GM19463 (cell line): ENCODE measurements at regions not wholly inside any gene's neighbourhood (a gene's known extent, or its start where the extent isn't known, plus 50 kb on each side); places are given as distances from the start of the nearest gene placed in this dataset.
"Not testable (repeated sequence)": the region's sequence is repeated elsewhere in the genome, so short reads cannot be mapped to it uniquely, and the experiment has no call there.

Source experiments
- ATAC-seq: cut with Tn5 transposase; IDR thresholded peaks from one replicate; pipeline ENCODE4 v1.9.1; 2021; ENCODE audit warnings: mild to moderate bottlenecking, moderate library complexity; ENCODE audit not compliant: unreplicated experiment

DNA sequence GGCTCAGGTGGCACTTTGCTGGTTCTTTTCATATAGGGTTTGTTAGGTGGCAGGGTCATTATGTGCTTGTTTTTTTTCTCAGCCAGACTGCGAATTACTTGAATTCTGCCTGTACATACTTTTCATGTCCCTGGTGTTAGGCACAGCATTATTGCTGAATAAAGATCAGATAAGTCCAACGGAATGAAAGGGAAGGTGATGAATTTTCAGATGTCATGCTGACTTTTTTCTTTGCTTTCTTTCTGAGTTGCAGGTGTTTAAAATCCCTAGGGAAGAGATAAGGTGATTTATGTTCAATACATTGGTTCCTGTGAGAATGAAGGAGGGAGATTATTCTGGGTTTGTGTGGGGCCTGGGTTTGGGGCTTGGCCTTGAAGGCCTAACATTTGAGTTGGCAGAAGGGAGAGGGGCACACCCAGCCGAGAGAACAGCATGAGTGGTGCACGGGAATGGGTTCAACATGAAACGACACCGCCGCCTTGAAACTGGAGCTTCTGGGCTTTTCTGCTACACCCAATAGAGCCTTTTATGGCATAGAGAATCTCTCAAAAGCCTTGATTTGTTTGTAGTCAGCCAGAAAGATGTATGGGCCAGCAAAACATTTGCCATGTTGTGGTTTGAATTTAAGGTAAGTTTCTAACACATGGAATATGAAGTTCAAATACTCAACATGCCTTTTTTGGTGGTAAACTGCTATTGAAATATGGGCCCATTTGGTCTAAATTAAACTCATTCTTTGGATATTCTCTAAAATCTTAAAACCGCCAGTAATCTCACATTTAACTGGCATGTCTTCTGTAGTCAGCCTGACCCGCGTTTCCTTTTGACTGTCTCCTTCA, 477.0 kb downstream of the PCNX1 start:
- no peak for ATAC-seq

DNA sequence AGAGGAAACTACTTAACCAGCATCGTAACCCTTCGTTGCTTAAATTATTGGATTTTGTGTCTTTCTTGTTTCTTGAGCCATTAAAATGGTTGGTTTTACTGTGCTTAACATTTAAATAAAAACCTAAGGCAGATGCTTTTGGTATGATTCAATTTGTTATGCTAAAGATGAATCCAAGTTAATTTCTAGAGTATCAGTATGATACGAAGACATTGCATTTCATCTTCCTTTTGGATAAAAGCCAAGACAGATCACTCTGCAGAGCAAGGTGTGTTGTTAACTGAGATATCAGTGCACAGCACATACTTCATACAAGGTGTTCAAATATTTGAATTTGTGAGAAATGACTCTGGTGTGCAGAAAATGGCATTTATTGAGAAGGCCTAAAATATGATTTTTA, 480.5 kb downstream of the PCNX1 start:
- no peak for ATAC-seq

DNA sequence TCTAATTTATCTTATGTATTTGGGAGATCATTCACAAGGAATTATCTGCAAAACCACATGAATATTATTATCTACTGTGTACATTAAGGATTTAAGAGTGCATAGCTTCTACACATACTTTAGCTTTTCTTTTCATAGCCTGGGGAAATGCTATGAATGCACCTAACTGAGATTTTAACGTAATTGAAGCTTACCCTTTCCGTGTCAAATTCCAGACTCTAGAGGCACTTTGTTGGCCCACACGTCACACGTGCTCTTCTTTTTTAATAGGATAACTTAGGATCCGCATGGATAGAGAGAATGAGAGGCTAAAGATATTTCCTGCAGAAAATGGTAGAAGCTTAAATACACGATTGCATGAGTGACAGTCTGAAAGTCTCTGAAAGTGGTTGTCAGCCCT, 481.1 kb downstream of the PCNX1 start:
- no peak for ATAC-seq

DNA sequence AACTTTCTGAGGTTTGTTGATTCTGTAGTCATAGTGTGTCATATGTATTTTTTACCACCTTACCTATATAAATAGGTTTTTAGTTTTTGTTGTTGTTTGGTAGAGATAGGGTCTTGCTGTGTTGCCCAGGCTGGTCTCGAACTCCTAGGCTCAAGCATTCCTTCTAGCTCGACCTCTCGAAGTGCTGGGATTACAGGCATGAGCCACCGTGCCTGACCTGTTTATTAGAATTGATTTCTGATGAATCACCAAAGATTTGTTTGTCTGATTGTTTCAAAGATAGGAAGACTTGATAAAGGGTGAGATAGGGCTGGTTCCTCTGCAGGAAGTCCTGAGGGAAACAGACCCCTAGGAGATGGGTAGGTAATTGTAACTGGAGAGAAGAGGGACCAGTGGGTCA, 481.6 kb downstream of the PCNX1 start:
- ATAC-seq = no peak

DNA sequence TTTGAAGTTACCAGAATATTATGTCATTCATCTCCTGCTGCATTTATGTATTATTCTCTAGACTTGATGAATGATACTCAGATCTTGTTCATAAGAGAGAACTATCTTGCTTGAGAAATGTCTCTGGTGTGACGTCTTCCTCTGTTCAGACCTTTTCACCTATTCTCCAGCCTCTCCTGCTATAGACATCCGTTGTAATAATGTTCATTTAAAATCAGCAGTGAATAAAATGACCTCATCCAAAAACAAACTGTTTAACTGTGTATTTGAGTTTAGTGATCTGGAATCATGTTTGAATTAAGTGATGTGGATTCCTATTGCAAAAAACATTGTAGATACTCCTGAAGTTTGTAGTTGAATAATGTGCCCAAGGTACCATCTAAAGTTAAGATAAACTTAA, 487.1 kb downstream of the PCNX1 start:
- no peak for ATAC-seq

DNA sequence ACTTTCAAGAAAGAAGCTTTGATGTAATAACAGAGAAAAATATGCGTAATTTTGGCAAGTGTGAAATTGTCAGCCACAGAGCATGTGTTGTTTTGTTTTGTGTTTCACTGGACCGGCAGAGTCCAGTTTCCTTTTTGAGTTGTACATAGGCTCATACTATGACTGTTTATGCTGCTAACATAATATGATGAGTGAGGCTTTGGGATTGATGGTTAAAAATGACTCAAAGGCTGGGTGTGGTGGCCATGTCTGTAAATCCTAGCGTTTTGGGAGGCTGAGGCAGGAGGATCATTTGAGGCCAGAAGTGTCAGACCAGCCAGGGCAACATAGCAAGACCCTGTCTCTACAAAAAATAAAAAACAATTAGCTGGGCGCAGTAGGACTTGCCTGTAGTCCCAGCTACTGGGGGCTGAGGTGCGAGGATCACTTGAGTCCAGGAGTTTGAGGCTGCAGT, 487.9 kb downstream of the PCNX1 start:
- ATAC-seq = no peak

DNA sequence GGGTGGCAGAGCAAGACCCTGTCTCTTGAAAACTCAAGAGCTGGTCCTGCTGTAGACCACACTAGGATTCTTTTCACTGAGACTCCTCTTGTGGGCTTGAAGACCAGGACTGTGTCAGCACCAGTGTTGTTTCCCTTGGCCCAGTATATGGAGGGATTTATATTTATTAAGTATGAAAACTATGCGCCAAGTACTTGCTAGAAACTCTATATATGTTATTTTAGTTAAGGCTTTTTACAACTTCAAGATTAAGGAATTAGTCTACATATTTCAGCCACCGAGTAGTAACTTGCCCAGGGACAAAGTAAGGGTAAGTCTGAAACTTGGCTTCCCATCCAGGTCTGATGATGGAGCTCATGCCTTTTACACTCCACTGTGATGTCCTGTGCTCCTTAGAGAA, 488.4 kb downstream of the PCNX1 start:
- ATAC-seq = no peak

DNA sequence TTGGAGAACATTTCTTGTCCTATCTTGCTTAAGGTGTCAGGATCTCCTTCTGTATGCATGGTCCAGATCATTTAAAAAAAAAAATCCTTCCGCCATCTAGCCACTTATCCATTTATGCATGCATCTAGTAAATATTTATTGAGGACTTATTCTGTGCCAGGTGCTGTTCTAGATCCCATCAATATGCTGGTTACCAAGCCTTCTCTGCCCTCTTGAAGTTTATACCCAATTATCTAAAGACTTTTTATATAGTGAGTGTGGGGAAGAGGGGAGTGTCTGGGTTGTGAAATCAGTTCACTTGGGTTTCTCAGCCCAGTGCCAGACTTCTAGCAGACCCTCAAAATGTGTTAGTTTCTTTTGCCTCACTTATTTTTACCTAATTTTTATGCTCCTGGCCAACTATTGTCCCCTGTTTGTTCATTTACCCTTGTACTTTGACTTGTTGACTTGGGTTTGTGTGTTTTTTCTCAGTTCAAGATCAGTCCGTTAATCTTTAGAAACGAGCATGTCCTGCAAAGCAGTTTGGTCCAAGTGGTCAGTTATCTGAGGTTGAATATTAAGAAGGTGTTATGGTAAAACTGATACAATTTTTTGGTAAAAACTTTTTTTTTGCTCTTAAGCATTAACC, 488.9 kb downstream of the PCNX1 start:
- ATAC-seq = no peak

- no peak for ATAC-seq
These were observed 490.1 kb downstream of the PCNX1 start for GRCh38 chr14:71397371-71397770.

GRCh38 chr14:71398450-71398849, 491.2 kb downstream of the PCNX1 start:
- ATAC-seq = no peak

- peak; percentile 65 for ATAC-seq
These were observed 491.8 kb downstream of the PCNX1 start for GRCh38 chr14:71399057-71399487.

GRCh38 chr14:71400871-71401321, 493.6 kb downstream of the PCNX1 start:
- ATAC-seq = no peak

DNA sequence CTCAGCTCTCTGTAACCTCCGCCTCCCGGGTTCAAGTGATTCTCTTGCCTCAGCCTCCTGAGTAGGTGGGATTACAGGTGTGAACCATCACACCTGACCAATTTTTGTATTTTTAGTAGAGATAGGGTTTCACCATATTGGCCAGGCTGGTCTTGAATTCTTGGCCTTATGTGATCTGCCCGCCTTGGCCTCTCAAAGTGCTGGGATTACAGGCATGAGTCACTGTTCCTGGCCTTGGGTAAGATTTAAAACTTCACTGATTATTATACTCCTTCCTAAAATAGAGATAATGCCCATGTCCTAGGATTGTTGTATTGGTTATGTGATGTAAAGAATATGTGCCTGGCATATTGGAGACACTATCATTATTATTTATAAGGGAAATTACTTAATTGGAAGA, 495.2 kb downstream of the PCNX1 start:
- not testable (repeated sequence) for ATAC-seq

GRCh38 chr14:71403656-71404055, 496.4 kb downstream of the PCNX1 start:
- ATAC-seq = peak; percentile 53

DNA sequence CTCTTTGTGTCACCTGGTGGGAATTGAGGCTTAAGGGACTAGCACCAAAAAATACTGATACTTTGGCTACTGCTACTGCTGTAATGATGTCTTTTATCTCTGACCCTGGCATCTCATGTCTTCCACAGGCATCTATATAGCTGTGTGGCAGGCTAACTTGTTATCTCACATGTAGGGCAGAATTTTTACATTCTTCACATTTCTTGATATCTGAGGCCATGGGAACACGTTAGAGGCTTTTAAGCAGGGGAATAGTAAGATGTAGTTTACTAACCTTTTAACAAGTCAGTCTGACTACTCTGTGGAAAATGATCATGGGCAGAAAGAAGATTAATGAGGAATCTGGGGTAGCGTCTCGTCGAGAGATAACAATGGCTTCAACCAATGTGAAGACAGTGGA, 498.4 kb downstream of the PCNX1 start:
- ATAC-seq = no peak

GRCh38 chr14:71408362-71409030, 501.2 kb downstream of the PCNX1 start:
- ATAC-seq = no peak

- ATAC-seq = no peak
These were observed 503.5 kb downstream of the PCNX1 start for GRCh38 chr14:71410578-71411284.

GRCh38 chr14:71411285-71411595, 504.0 kb downstream of the PCNX1 start:
- no peak for ATAC-seq

DNA sequence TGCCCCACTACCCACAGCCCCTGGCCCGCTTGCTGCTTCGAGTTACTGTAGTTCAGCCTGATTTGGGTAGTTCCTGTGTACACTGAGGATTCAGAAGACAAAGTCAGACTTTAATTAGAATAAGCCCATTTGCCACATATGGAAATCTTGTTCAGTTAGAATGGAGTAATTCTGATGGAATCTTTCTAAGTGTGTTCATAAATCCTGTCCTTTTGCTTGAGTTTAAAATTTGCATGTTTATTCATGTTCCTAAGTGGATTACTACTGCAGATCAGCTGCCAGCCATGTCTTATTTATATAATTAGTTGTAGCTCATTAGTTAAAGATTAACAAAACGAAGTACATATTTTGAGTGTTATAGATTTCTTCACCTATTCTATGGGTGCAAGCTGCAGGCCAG, 504.5 kb downstream of the PCNX1 start:
- ATAC-seq = no peak

DNA sequence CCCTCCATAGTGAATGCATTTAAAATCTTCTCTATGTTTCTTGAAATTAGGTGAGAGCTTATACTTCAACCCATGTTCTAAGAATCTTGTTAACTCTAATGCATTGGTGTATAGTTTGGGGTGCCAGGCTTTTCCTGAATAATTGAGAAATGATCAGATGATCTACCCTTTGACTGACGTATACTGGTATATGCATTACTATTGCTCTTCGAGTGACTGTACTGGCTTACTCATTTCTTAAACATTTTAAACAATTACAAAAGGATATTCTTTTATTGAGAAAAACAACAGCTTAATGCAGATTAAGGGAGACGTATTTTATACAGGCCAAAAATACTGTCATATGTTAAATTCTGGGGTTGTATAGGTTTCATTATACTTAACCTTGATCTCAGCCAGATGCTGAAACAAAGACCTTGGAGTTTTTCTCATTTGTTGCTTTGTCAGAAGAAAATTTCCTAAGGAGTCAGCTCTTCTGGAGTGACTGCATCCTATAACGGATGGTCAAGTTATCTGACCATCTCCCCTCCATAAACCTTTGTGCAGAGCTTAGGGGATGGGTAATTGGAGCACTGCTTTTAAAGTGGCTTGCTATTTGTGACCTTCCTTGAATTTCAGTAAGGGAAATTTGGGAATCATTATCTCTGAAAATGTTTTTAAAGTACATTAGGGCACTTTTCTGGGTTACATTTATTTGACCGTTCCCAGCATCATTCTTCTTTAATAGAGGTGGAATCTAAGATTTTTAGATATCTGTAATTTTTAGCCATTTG, 507.6 kb downstream of the PCNX1 start:
- no peak for ATAC-seq

DNA sequence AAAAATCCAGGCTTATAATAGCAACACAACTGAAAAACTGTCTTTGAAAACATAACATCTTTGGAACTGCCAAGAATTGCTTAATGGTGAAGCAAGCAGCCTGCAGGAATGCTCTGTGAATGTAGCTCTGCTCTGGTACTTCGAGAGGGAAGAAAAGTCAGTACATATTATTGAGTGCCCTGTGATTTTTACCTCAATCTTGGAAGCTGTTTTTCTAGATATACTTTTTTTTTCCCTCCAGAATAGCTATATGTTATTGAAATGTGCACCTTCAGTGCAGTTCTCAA, 508.1 kb downstream of the PCNX1 start:
- ATAC-seq = no peak
